Stimulated activated CD4-positive, alpha-beta T cell treated with anti-CD3 and anti-CD28 coated beads, TNF-alpha, amount 100 ng/mL, for 48 hours (primary cell): ENCODE measurements at regions not wholly inside any gene's neighbourhood (a gene's known extent, or its start where the extent isn't known, plus 50 kb on each side); places are given as distances from the start of the nearest gene placed in this dataset.

Experiments
- DNase-seq, 3 donors: peaks; one replicate each; pipeline ENCODE4 v3.0.0-alpha.2; 2020; ENCODE audit warnings: low read depth in 3 of 3

- no peak for DNase-seq
Measured at GRCh38 chr6:14187406-14187805, 69.8 kb downstream of the CD83 start.

- DNase-seq: no peak
Measured at GRCh38 chr6:14189074-14189473, 71.5 kb downstream of the CD83 start.

GRCh38 chr6:14190191-14190928 lies 72.8 kb downstream of the CD83 start:
- DNase-seq: no peak

GRCh38 chr6:14190929-14191224 lies 73.3 kb downstream of the CD83 start:
- DNase-seq: no peak

GRCh38 chr6:14191761-14192160 lies 74.2 kb downstream of the CD83 start:
- no peak for DNase-seq

- no peak for DNase-seq
Measured at GRCh38 chr6:14192216-14192788, 74.7 kb downstream of the CD83 start.

- DNase-seq: no peak
Measured at GRCh38 chr6:14193524-14193923, 76.0 kb downstream of the CD83 start.

- no peak for DNase-seq
Measured at GRCh38 chr6:14194483-14194882, 76.9 kb downstream of the CD83 start.

GRCh38 chr6:14194976-14195375 lies 77.4 kb downstream of the CD83 start:
- no peak for DNase-seq

- no peak for DNase-seq
Measured at GRCh38 chr6:14196026-14196425, 78.5 kb downstream of the CD83 start.

GRCh38 chr6:14197118-14197517 lies 79.5 kb downstream of the CD83 start:
- DNase-seq: no peak

GRCh38 chr6:14200047-14200446 lies 82.5 kb downstream of the CD83 start:
- no peak for DNase-seq

- DNase-seq: no peak
Measured at GRCh38 chr6:14202947-14203346, 85.4 kb downstream of the CD83 start.

GRCh38 chr6:14206391-14206790 lies 88.8 kb downstream of the CD83 start:
- DNase-seq: no peak

- DNase-seq: no peak
Measured at GRCh38 chr6:14207448-14207847, 89.9 kb downstream of the CD83 start.

GRCh38 chr6:14209000-14209399 lies 91.4 kb downstream of the CD83 start:
- DNase-seq: no peak

- no peak for DNase-seq
Measured at GRCh38 chr6:14210077-14210476, 92.5 kb downstream of the CD83 start.

- peak; percentile 84 to 86 (median 86) for DNase-seq
Measured at GRCh38 chr6:14210663-14211561, 93.3 kb downstream of the CD83 start.

GRCh38 chr6:14211562-14211942 lies 94.0 kb downstream of the CD83 start:
- peak in 1 of 3 donors; percentile 20 for DNase-seq

GRCh38 chr6:14212020-14212419 lies 94.4 kb downstream of the CD83 start:
- no peak for DNase-seq

- no peak for DNase-seq
Measured at GRCh38 chr6:14212632-14213031, 95.1 kb downstream of the CD83 start.

- no peak for DNase-seq
Measured at GRCh38 chr6:14216946-14217684, 99.5 kb downstream of the CD83 start.
